Fibroblast of lung (primary cell): ENCODE measurements at regions not wholly inside any gene's neighbourhood (a gene's known extent, or its start where the extent isn't known, plus 50 kb on each side); places are given as distances from the start of the nearest gene placed in this dataset.
A peak's percentile ranks its signal among the peaks of the same experiment; 100 is the strongest.

Experiments used
- DNase-seq, 2 donors: peaks; one replicate each; pipeline versions ENCODE4 v3.0.0 to v3.0.0-alpha.2; 2010; ENCODE audit warnings: low read depth in 2 of 2
- H2AFZ ChIP-seq: 2 replicates; pipeline ENCODE4 v1.5.1; 2012; ENCODE audit warnings: low read length, control low read depth, inconsistent platforms
- H3K27ac ChIP-seq: 2 replicates; pipeline ENCODE4 v1.5.1; 2011; ENCODE audit warnings: low read length, control low read depth; ENCODE audit not compliant: insufficient read depth
- H3K27me3 ChIP-seq: 2 replicates; pipeline ENCODE4 v1.5.1; 2011; ENCODE audit warnings: mild to moderate bottlenecking, low read length; ENCODE audit not compliant: control insufficient read depth, insufficient read depth
- H3K36me3 ChIP-seq: 2 replicates; pipeline ENCODE4 v1.5.1; 2011; ENCODE audit warnings: low read length; ENCODE audit not compliant: control insufficient read depth, insufficient read depth
- H3K4me1 ChIP-seq: 2 replicates; pipeline ENCODE4 v1.5.1; 2011; ENCODE audit warnings: low read length; ENCODE audit not compliant: control insufficient read depth, insufficient read depth; ENCODE audit errors: extremely low read depth
- H3K4me2 ChIP-seq: 2 replicates; pipeline ENCODE4 v1.5.1; 2011; ENCODE audit warnings: low read length, control low read depth; ENCODE audit not compliant: insufficient read depth; ENCODE audit errors: extremely low read depth
- H3K4me3 ChIP-seq, 4 experiments: fragments of 200-600 bp in 1 of 4; sonication (generic) in 1 of 4; replicated peaks in 1 of 4; 2 replicates each; pipeline ENCODE4 v1.5.1; 2011 to 2016; ENCODE audit warnings: low read length in 4 of 4, low read depth in 3 of 4, mild to moderate bottlenecking in 3 of 4, control low read depth in 2 of 4, inconsistent platforms in 1 of 4, mixed read lengths in 1 of 4; ENCODE audit not compliant: insufficient read depth in 1 of 4; ENCODE audit errors: control extremely low read depth in 1 of 4
- H3K79me2 ChIP-seq: 2 replicates; pipeline ENCODE4 v1.5.1; 2012; ENCODE audit warnings: mild to moderate bottlenecking, low read length, inconsistent platforms; ENCODE audit not compliant: control insufficient read depth, insufficient read depth
- H3K9ac ChIP-seq: 2 replicates; pipeline ENCODE4 v1.5.1; 2011; ENCODE audit warnings: mild to moderate bottlenecking, low read length, control low read depth; ENCODE audit not compliant: insufficient read depth
- H3K9me3 ChIP-seq: 2 replicates; pipeline ENCODE4 v1.5.1; 2012; ENCODE audit warnings: low read depth, low read length; ENCODE audit not compliant: control insufficient read depth, insufficient read depth
- H4K20me1 ChIP-seq: 2 replicates; pipeline ENCODE4 v1.5.1; 2011; ENCODE audit warnings: low read length; ENCODE audit not compliant: control insufficient read depth, insufficient read depth; ENCODE audit errors: extremely low read depth
- CTCF ChIP-seq, 2 donors: IDR thresholded peaks in 1 of 2; conservative IDR thresholded peaks in 1 of 2; 1 replicate in 1 of 2; 2 replicates in 1 of 2; pipeline ENCODE4 v1.5.1; 2011 to 2012; ENCODE audit warnings: low read length in 2 of 2, control low read depth in 1 of 2, inconsistent platforms in 1 of 2, low read depth in 1 of 2, mild to moderate bottlenecking in 1 of 2
- EZH2 ChIP-seq: IDR thresholded peaks from 2 replicates; pipeline ENCODE4 v1.5.1; 2012; ENCODE audit warnings: low read length, control low read depth, mild to moderate bottlenecking; ENCODE audit errors: missing control alignments

- Histone ChIP-seq H3K9me3 (no peaks in the 10 kb centered on the region), H3K4me2 (no peak overlapping the region), H3K4me3 (no peak overlapping the region), H3K27ac (no peak overlapping the region), H3K4me1 (no peaks in the 10 kb centered on the region), H4K20me1 (no peaks in the 10 kb centered on the region), H3K27me3 (no peaks in the 10 kb centered on the region), H2AFZ (no peak overlapping the region), H3K9ac (no peak overlapping the region), H3K36me3 (no peaks in the 10 kb centered on the region), H3K79me2 (no peaks in the 10 kb centered on the region)
- TF ChIP-seq CTCF (conservative IDR thresholded peaks at IDR 0.05 in 1 of 2, IDR thresholded peaks at IDR 0.05 in 1 of 2; ENCODE audit: low read depth in 1 of 2, low read length in 2 of 2) (no peak), EZH2 (no peak)
- no peak for DNase-seq
Measured at GRCh38 chr2:188146888-188147287, 144.8 kb upstream of the GULP1 start.

GRCh38 chr2:188151670-188152069, 140.0 kb upstream of the GULP1 start:
- Histone ChIP-seq H3K27ac (no peak overlapping the region), H3K4me1 (no peaks in the 10 kb centered on the region), H4K20me1 (no peaks in the 10 kb centered on the region), H3K4me3 (no peak overlapping the region), H3K9me3 (no peaks in the 10 kb centered on the region), H3K36me3 (no peaks in the 10 kb centered on the region), H3K9ac (no peak overlapping the region), H2AFZ (no peak overlapping the region), H3K27me3 (no peaks in the 10 kb centered on the region), H3K4me2 (no peak overlapping the region), H3K79me2 (no peaks in the 10 kb centered on the region)
- no peak for TF ChIP-seq EZH2
- no peak for TF ChIP-seq CTCF (conservative IDR thresholded peaks at IDR 0.05 in 1 of 2, IDR thresholded peaks at IDR 0.05 in 1 of 2; ENCODE audit: low read depth in 1 of 2, low read length in 2 of 2)
- DNase-seq, result no peak

GRCh38 chr2:188158337-188159100, 133.2 kb upstream of the GULP1 start:
- Histone ChIP-seq H3K9ac (no peak overlapping the region), H4K20me1 (no peaks in the 10 kb centered on the region), H3K4me3 (no peak overlapping the region), H3K27ac (no peak overlapping the region), H3K4me1 (no peaks in the 10 kb centered on the region), H3K27me3 (no peaks in the 10 kb centered on the region), H2AFZ (no peak overlapping the region), H3K9me3 (no peaks in the 10 kb centered on the region), H3K79me2 (no peaks in the 10 kb centered on the region), H3K4me2 (no peak overlapping the region), H3K36me3 (no peaks in the 10 kb centered on the region)
- TF ChIP-seq EZH2 (no peak), CTCF (conservative IDR thresholded peaks at IDR 0.05 in 1 of 2, IDR thresholded peaks at IDR 0.05 in 1 of 2; ENCODE audit: low read depth in 1 of 2, low read length in 2 of 2) (no peak)
- peak in 1 of 2 donors; percentile 9 for DNase-seq
